MM.1S (cell line): ENCODE measurements at regions not wholly inside any gene's neighbourhood (a gene's known extent, or its start where the extent isn't known, plus 50 kb on each side); places are given as distances from the start of the nearest gene placed in this dataset.

ENCODE experiments used
- DNase-seq: peaks from one replicate; pipeline ENCODE4 v3.0.0-alpha.2; 2015
- H2AFZ ChIP-seq: fragments of 300-600 bp; sonication (generic); 2 replicates; pipeline ENCODE4 v1.6.0; 2016; ENCODE audit warnings: antibody characterized with exemption, low read length
- H3F3A ChIP-seq: fragments of 300-600 bp; sonication (generic); 2 replicates; pipeline ENCODE4 v1.6.1; 2016; ENCODE audit warnings: mild to moderate bottlenecking, antibody characterized with exemption, low read length, moderate library complexity, mixed read lengths; ENCODE audit not compliant: insufficient read depth
- H3K27ac ChIP-seq: fragments of 300-600 bp; sonication (generic); 2 replicates; pipeline ENCODE4 v1.5.1; 2016; ENCODE audit warnings: mild to moderate bottlenecking, low read length
- H3K27me3 ChIP-seq: fragments of 300-600 bp; sonication (generic); replicated peaks from 2 replicates; pipeline ENCODE4 v1.6.0; 2016; ENCODE audit warnings: low read length; ENCODE audit not compliant: insufficient read depth
- H3K36me3 ChIP-seq: fragments of 300-600 bp; sonication (generic); replicated peaks from 2 replicates; pipeline ENCODE4 v1.6.1; 2016; ENCODE audit warnings: mild to moderate bottlenecking, low read length, mixed read lengths; ENCODE audit not compliant: insufficient read depth
- H3K4me1 ChIP-seq: fragments of 300-600 bp; sonication (generic); 2 replicates; pipeline ENCODE4 v1.6.1; 2016; ENCODE audit warnings: low read length, mixed read lengths
- H3K4me2 ChIP-seq: fragments of 300-600 bp; sonication (generic); 2 replicates; pipeline ENCODE4 v1.6.0; 2016; ENCODE audit warnings: low read depth, low read length
- H3K4me3 ChIP-seq: fragments of 300-600 bp; sonication (generic); 2 replicates; pipeline ENCODE4 v1.5.1; 2016; ENCODE audit warnings: low read length, mixed read lengths
- H3K79me2 ChIP-seq: fragments of 300-600 bp; sonication (generic); 2 replicates; pipeline ENCODE4 v1.6.1; 2016; ENCODE audit warnings: mixed run types, low read length, mixed read lengths
- H3K9ac ChIP-seq: fragments of 300-600 bp; sonication (generic); 2 replicates; pipeline ENCODE4 v1.6.1; 2016; ENCODE audit warnings: low read length, mixed read lengths
- H3K9me2 ChIP-seq: fragments of 300-600 bp; sonication (generic); replicated peaks from 2 replicates; pipeline ENCODE4 v1.6.1; 2016; ENCODE audit warnings: mild to moderate bottlenecking, low read length, mixed read lengths; ENCODE audit not compliant: insufficient read depth
- H3K9me3 ChIP-seq: fragments of 300-600 bp; sonication (generic); replicated peaks from 2 replicates; pipeline ENCODE4 v1.6.1; 2016; ENCODE audit warnings: mild to moderate bottlenecking, low read length, mixed read lengths; ENCODE audit not compliant: insufficient read depth
- H4K20me1 ChIP-seq: fragments of 300-600 bp; sonication (generic); 2 replicates; pipeline ENCODE4 v1.6.1; 2016; ENCODE audit warnings: mild to moderate bottlenecking, low read length, moderate library complexity, mixed read lengths; ENCODE audit not compliant: insufficient read depth
- CTCF ChIP-seq: fragments of 300-600 bp; sonication (generic); IDR thresholded peaks from 2 replicates; pipeline ENCODE4 v1.5.1; 2016; ENCODE audit warnings: antibody characterized with exemption, low read length, mixed read lengths
- EZH2 ChIP-seq: fragments of 300-600 bp; sonication (generic); optimal IDR thresholded peaks from 2 replicates; pipeline ENCODE3; 2017; ENCODE audit warnings: low read depth, mild to moderate bottlenecking, antibody characterized with exemption, low read length, mixed read lengths
- EZH2phosphoT487 ChIP-seq: fragments of 300-600 bp; sonication (generic); IDR thresholded peaks from 2 replicates; pipeline ENCODE4 v1.6.1; 2018; ENCODE audit warnings: antibody characterized with exemption, low read length

GRCh38 chr10:130767116-130767730 lies 544.3 kb downstream of the TCERG1L start:
- no peaks in the 10 kb centered on the region for H3F3A ChIP-seq
- no peaks in the 10 kb centered on the region for H3K4me1 ChIP-seq
- H2AFZ ChIP-seq, result no peak overlapping the region
- no peaks in the 10 kb centered on the region for H3K36me3 ChIP-seq
- no peak for TF ChIP-seq CTCF
- TF ChIP-seq EZH2phosphoT487, result no peak
- TF ChIP-seq EZH2, result no peak
- no peak overlapping the region for H3K4me2 ChIP-seq
- no peaks in the 10 kb centered on the region for H3K9me3 ChIP-seq
- H4K20me1 ChIP-seq, result no peaks in the 10 kb centered on the region
- no peak overlapping the region for H3K27ac ChIP-seq
- DNase-seq, result no peak
- H3K9ac ChIP-seq, result no peak overlapping the region
- H3K27me3 ChIP-seq, result no peaks in the 10 kb centered on the region
- no peaks in the 10 kb centered on the region for H3K9me2 ChIP-seq
- H3K79me2 ChIP-seq, result no peaks in the 10 kb centered on the region
- H3K4me3 ChIP-seq, result no peak overlapping the region

GRCh38 chr10:130769146-130770017 lies 542.1 kb downstream of the TCERG1L start:
- no peak for DNase-seq

GRCh38 chr10:130770018-130770630 lies 541.4 kb downstream of the TCERG1L start:
- no peaks in the 10 kb centered on the region for H3K4me1 ChIP-seq
- H3K27me3 ChIP-seq, result 0 out of 2 replicates have a peak, but pooled peaks cover 3% of the 10 kb centered on the region
- no peaks in the 10 kb centered on the region for H3F3A ChIP-seq
- H3K79me2 ChIP-seq, result no peaks in the 10 kb centered on the region
- H3K36me3 ChIP-seq, result no peaks in the 10 kb centered on the region
- no peak overlapping the region for H3K4me3 ChIP-seq
- H3K9ac ChIP-seq, result no peak overlapping the region
- DNase-seq, result no peak
- H4K20me1 ChIP-seq, result no peaks in the 10 kb centered on the region
- no peak overlapping the region for H3K4me2 ChIP-seq
- no peak overlapping the region for H2AFZ ChIP-seq
- H3K27ac ChIP-seq, result no peak overlapping the region
- H3K9me3 ChIP-seq, result no peaks in the 10 kb centered on the region
- no peaks in the 10 kb centered on the region; the same call in 1 of the 2 replicates for H3K9me2 ChIP-seq
- TF ChIP-seq EZH2, result no peak
- no peak for TF ChIP-seq EZH2phosphoT487
- no peak for TF ChIP-seq CTCF

More at GRCh38 chr10:130769146-130770017, 542.1 kb downstream of the TCERG1L start:
- Histone ChIP-seq H3K36me3 (no peaks in the 10 kb centered on the region), H3K9me3 (no peaks in the 10 kb centered on the region), H3K9me2 (no peaks in the 10 kb centered on the region; the same call in 1 of the 2 replicates), H3K79me2 (no peaks in the 10 kb centered on the region), H3K9ac (no peak overlapping the region), H3K27ac (no peak overlapping the region), H3F3A (no peaks in the 10 kb centered on the region), H3K4me3 (no peak overlapping the region), H3K4me1 (no peaks in the 10 kb centered on the region), H3K4me2 (no peak overlapping the region), H2AFZ (no peak overlapping the region), H4K20me1 (no peaks in the 10 kb centered on the region), H3K27me3 (0 out of 2 replicates have a peak, but pooled peaks cover 3% of the 10 kb centered on the region)
- TF ChIP-seq CTCF, result no peak
- TF ChIP-seq EZH2phosphoT487, result no peak
- no peak for TF ChIP-seq EZH2
